GF-D8 (cell line): ENCODE measurements at regions not wholly inside any gene's neighbourhood (a gene's known extent, or its start where the extent isn't known, plus 50 kb on each side); places are given as distances from the start of the nearest gene placed in this dataset.

Experiments
- DNase-seq: peaks from one replicate; lab custom pipeline; 2025; lab: John Stamatoyannopoulos, UW

GRCh38 chr7:33727315-33727714 is 178.0 kb upstream of the BMPER start:
- DNase-seq, result no peak

GRCh38 chr7:33728873-33729551 is 176.3 kb upstream of the BMPER start:
- no peak for DNase-seq

GRCh38 chr7:33729726-33730125 is 175.6 kb upstream of the BMPER start:
- DNase-seq, result no peak

- DNase-seq, result no peak
These were observed 174.4 kb upstream of the BMPER start for GRCh38 chr7:33730958-33731357.

GRCh38 chr7:33731912-33732311 is 173.4 kb upstream of the BMPER start:
- no peak for DNase-seq

GRCh38 chr7:33732462-33732861 is 172.9 kb upstream of the BMPER start:
- no peak for DNase-seq

GRCh38 chr7:33733870-33734650 is 171.3 kb upstream of the BMPER start:
- no peak for DNase-seq

GRCh38 chr7:33735403-33735802 is 169.9 kb upstream of the BMPER start:
- DNase-seq, result no peak

- no peak for DNase-seq
These were observed 168.7 kb upstream of the BMPER start for GRCh38 chr7:33736521-33737221.

GRCh38 chr7:33738260-33738935 is 166.9 kb upstream of the BMPER start:
- no peak for DNase-seq

GRCh38 chr7:33739286-33739685 is 166.1 kb upstream of the BMPER start:
- no peak for DNase-seq

GRCh38 chr7:33742521-33742920 is 162.8 kb upstream of the BMPER start:
- DNase-seq, result no peak

- no peak for DNase-seq
These were observed 162.2 kb upstream of the BMPER start for GRCh38 chr7:33742999-33743587.

GRCh38 chr7:33743594-33743993 is 161.7 kb upstream of the BMPER start:
- no peak for DNase-seq

- DNase-seq, result peak; percentile 10
These were observed 160.9 kb upstream of the BMPER start for GRCh38 chr7:33744293-33745075.

GRCh38 chr7:33745934-33746333 is 159.4 kb upstream of the BMPER start:
- DNase-seq, result no peak

- no peak for DNase-seq
These were observed 156.5 kb upstream of the BMPER start for GRCh38 chr7:33748793-33749192.

GRCh38 chr7:33750177-33750576 is 155.2 kb upstream of the BMPER start:
- no peak for DNase-seq

GRCh38 chr7:33751443-33751842 is 153.9 kb upstream of the BMPER start:
- no peak for DNase-seq

- no peak for DNase-seq
These were observed 151.3 kb upstream of the BMPER start for GRCh38 chr7:33753881-33754525.
